HEK293 (cell line): ENCODE measurements at regions not wholly inside any gene's neighbourhood (a gene's known extent, or its start where the extent isn't known, plus 50 kb on each side); places are given as distances from the start of the nearest gene placed in this dataset.

Experiments used
- CTCF ChIA-PET: fragments of 350-600 bp; formaldehyde crosslinking; extraction: SDS; loops from one replicate; lab custom pipeline; 2021; ENCODE audit warnings: antibody characterized with exemption; lab: Yijun Ruan, JAX
- POLR2A ChIA-PET: fragments of 300-600 bp; formaldehyde crosslinking; extraction: SDS; loops from one replicate; lab custom pipeline; 2020; ENCODE audit warnings: antibody characterized with exemption, inconsistent platforms; lab: Yijun Ruan, JAX
- H3K27ac ChIP-seq: fragments of 200-500 bp; sonication (Bioruptor generic); 2 replicates; pipeline ENCODE4 v1.5.1; 2014; ENCODE audit warnings: low read depth, low read length, control low read depth, inconsistent platforms; ENCODE audit errors: extremely low read depth
- H3K36me3 ChIP-seq, 2 experiments: fragments of 200-500 bp in 1 of 2; sonication (Bioruptor generic) in 1 of 2; 1 replicate in 1 of 2; 2 replicates in 1 of 2; pipeline ENCODE4 v1.5.1; 2014 to 2017; ENCODE audit warnings: inconsistent platforms in 2 of 2, low read length in 2 of 2; ENCODE audit not compliant: control insufficient read depth in 2 of 2, insufficient read depth in 1 of 2
- H3K4me1 ChIP-seq: fragments of 200-500 bp; sonication (Bioruptor generic); 2 replicates; pipeline ENCODE4 v1.5.1; 2014; ENCODE audit warnings: mild to moderate bottlenecking, low read length, inconsistent platforms; ENCODE audit not compliant: control insufficient read depth, insufficient read depth
- H3K4me3 ChIP-seq: 2 replicates; pipeline ENCODE4 v1.5.1; 2011; ENCODE audit warnings: low read depth, mild to moderate bottlenecking, control low read depth, low read length, moderate library complexity
- H3K9me3 ChIP-seq: fragments of 200-500 bp; sonication (Bioruptor generic); 2 replicates; pipeline ENCODE4 v1.5.1; 2014; ENCODE audit warnings: low read depth, low read length, inconsistent platforms; ENCODE audit not compliant: control insufficient read depth, insufficient read depth
- FEZF1 ChIP-seq: fragments of 450-650 bp; formaldehyde crosslinking; IDR thresholded peaks from 2 replicates; pipeline ENCODE4 v1.5.1; 2016; ENCODE audit warnings: missing biosample characterization, missing genetic modification characterization
- GLI2 ChIP-seq: fragments of 450-650 bp; formaldehyde crosslinking; IDR thresholded peaks from 2 replicates; pipeline ENCODE4; 2017; ENCODE audit warnings: missing biosample characterization, missing genetic modification characterization, low read depth, borderline replicate concordance
- KLF16 ChIP-seq: fragments of 450-650 bp; formaldehyde crosslinking; IDR thresholded peaks from 2 replicates; pipeline ENCODE4 v1.5.1; 2017; ENCODE audit warnings: missing biosample characterization, missing genetic modification characterization
- KLF8 ChIP-seq: fragments of 450-650 bp; formaldehyde crosslinking; IDR thresholded peaks from 2 replicates; pipeline ENCODE4 v1.5.1; 2016; ENCODE audit warnings: missing biosample characterization, missing genetic modification characterization
- MEIS1 ChIP-seq: sonication (generic); formaldehyde crosslinking; IDR thresholded peaks from 2 replicates; pipeline ENCODE4 v1.8.1; 2022; ENCODE audit warnings: missing genetic modification reagents, mild to moderate bottlenecking, borderline replicate concordance
- ZBTB1 ChIP-seq: fragments of 450-650 bp; formaldehyde crosslinking; IDR thresholded peaks from 2 replicates; pipeline ENCODE4 v1.5.1; 2016; ENCODE audit warnings: missing biosample characterization, missing genetic modification characterization
- ZBTB49 ChIP-seq: fragments of 450-650 bp; formaldehyde crosslinking; IDR thresholded peaks from 2 replicates; pipeline ENCODE4 v1.5.1; 2016; ENCODE audit warnings: missing biosample characterization, missing genetic modification characterization, low read depth
- ZBTB6 ChIP-seq: fragments of 450-650 bp; formaldehyde crosslinking; IDR thresholded peaks from 2 replicates; pipeline ENCODE4 v1.5.1; 2017; ENCODE audit warnings: missing biosample characterization, missing genetic modification characterization
- ZFHX2 ChIP-seq: fragments of 450-650 bp; formaldehyde crosslinking; conservative IDR thresholded peaks from 2 replicates; pipeline ENCODE4 v1.5.1; 2016; ENCODE audit warnings: missing biosample characterization, missing genetic modification characterization
- ZFP3 ChIP-seq: fragments of 450-650 bp; formaldehyde crosslinking; IDR thresholded peaks from 2 replicates; pipeline ENCODE4 v1.5.1; 2016; ENCODE audit warnings: low read depth, missing biosample characterization, missing genetic modification characterization
- ZFP69B ChIP-seq: fragments of 450-650 bp; formaldehyde crosslinking; IDR thresholded peaks from 2 replicates; pipeline ENCODE4 v1.5.1; 2016; ENCODE audit warnings: missing biosample characterization, missing genetic modification characterization
- ZNF133 ChIP-seq: fragments of 450-650 bp; formaldehyde crosslinking; IDR thresholded peaks from 2 replicates; pipeline ENCODE4 v1.5.1; 2016; ENCODE audit warnings: missing biosample characterization, missing genetic modification characterization
- ZNF138 ChIP-seq: fragments of 450-650 bp; formaldehyde crosslinking; IDR thresholded peaks from 2 replicates; pipeline ENCODE4 v1.5.1; 2016; ENCODE audit warnings: missing biosample characterization, missing genetic modification characterization, borderline replicate concordance
- ZNF140 ChIP-seq: fragments of 450-650 bp; formaldehyde crosslinking; IDR thresholded peaks from 2 replicates; pipeline ENCODE4 v1.5.1; 2016; ENCODE audit warnings: missing biosample characterization, missing genetic modification characterization
- ZNF18 ChIP-seq: fragments of 450-650 bp; formaldehyde crosslinking; IDR thresholded peaks from 2 replicates; pipeline ENCODE4 v1.5.1; 2016; ENCODE audit warnings: missing biosample characterization, missing genetic modification characterization
- ZNF19 ChIP-seq: fragments of 450-650 bp; formaldehyde crosslinking; IDR thresholded peaks from 2 replicates; pipeline ENCODE4; 2016; ENCODE audit warnings: missing biosample characterization, missing genetic modification characterization, low read depth
- ZNF223 ChIP-seq: fragments of 450-650 bp; formaldehyde crosslinking; IDR thresholded peaks from 2 replicates; pipeline ENCODE4 v1.5.1; 2016; ENCODE audit warnings: missing biosample characterization, missing genetic modification characterization
- ZNF280D ChIP-seq: fragments of 450-650 bp; formaldehyde crosslinking; IDR thresholded peaks from 2 replicates; pipeline ENCODE4 v1.5.1; 2016; ENCODE audit warnings: missing biosample characterization, missing genetic modification characterization
- ZNF416 ChIP-seq: fragments of 450-650 bp; formaldehyde crosslinking; IDR thresholded peaks from 2 replicates; pipeline ENCODE4 v1.5.1; 2016; ENCODE audit warnings: missing biosample characterization, missing genetic modification characterization
- ZNF529 ChIP-seq: fragments of 450-650 bp; formaldehyde crosslinking; IDR thresholded peaks from 2 replicates; pipeline ENCODE4 v1.5.1; 2017; ENCODE audit warnings: missing genetic modification characterization, missing biosample characterization; ENCODE audit not compliant: insufficient replicate concordance
- ZNF555 ChIP-seq: fragments of 450-650 bp; formaldehyde crosslinking; conservative IDR thresholded peaks from 2 replicates; pipeline ENCODE4 v1.5.1; 2017; ENCODE audit warnings: missing biosample characterization, mild to moderate bottlenecking, missing genetic modification characterization, inconsistent platforms
- ZNF600 ChIP-seq: fragments of 450-650 bp; formaldehyde crosslinking; IDR thresholded peaks from 2 replicates; pipeline ENCODE4 v1.5.1; 2016; ENCODE audit warnings: missing biosample characterization, missing genetic modification characterization
- ZNF692 ChIP-seq: fragments of 450-650 bp; formaldehyde crosslinking; IDR thresholded peaks from 2 replicates; pipeline ENCODE4 v1.5.1; 2016; ENCODE audit warnings: missing biosample characterization, missing genetic modification characterization
- ZNF704 ChIP-seq: fragments of 450-650 bp; formaldehyde crosslinking; IDR thresholded peaks from 2 replicates; pipeline ENCODE4 v1.5.1; 2016; ENCODE audit warnings: missing biosample characterization, missing genetic modification characterization
- ZNF707 ChIP-seq: fragments of 450-650 bp; formaldehyde crosslinking; IDR thresholded peaks from 2 replicates; pipeline ENCODE4 v1.5.1; 2016; ENCODE audit warnings: missing biosample characterization, missing genetic modification characterization

- TF ChIP-seq GLI2 (tag by site-specific recombination), result no peak
- TF ChIP-seq ZFP3 (tag by site-specific recombination), result no peak
- no peak for TF ChIP-seq KLF16 (tag by site-specific recombination)
- no peak for TF ChIP-seq ZNF600 (tag by site-specific recombination)
- TF ChIP-seq ZNF18, result no peak
- no peak for TF ChIP-seq FEZF1 (tag by site-specific recombination)
- no peak for TF ChIP-seq ZNF133 (tag by site-specific recombination)
- no peak for TF ChIP-seq ZNF223 (tag by site-specific recombination)
- no peak for TF ChIP-seq MEIS1
- no peak for TF ChIP-seq ZBTB49 (tag by site-specific recombination)
- no peak for TF ChIP-seq ZNF138 (tag by site-specific recombination)
Observed at GRCh38 chr3:130576375-130577266, 59.6 kb downstream of the COL6A6 start (continued).

GRCh38 chr3:130582457-130583153 lies 65.6 kb downstream of the COL6A6 start:
- Histone ChIP-seq H3K9me3 (no peaks in the 10 kb centered on the region), H3K4me1 (no peaks in the 10 kb centered on the region), H3K27ac (no peak overlapping the region), H3K4me3 (no peak overlapping the region), H3K36me3 (no peaks in the 10 kb centered on the region)
- ChIA-PET CTCF (interaction anchor here (0.7 kb wide), 1 partner anchor 12 kb away, joined by 3 read pairs; no protein-coding TSS in a partner anchor), POLR2A (no interaction called here)
- TF ChIP-seq ZNF140 (no peak), ZNF19 (no peak), ZNF529 (no peak), KLF8 (tag by site-specific recombination) (no peak), ZBTB6 (tag by site-specific recombination) (no peak), ZNF704 (tag by site-specific recombination) (no peak), ZNF416 (no peak), ZNF138 (tag by site-specific recombination) (no peak), ZNF707 (tag by site-specific recombination) (no peak), ZFHX2 (tag by site-specific recombination) (no peak), ZNF692 (no peak), ZBTB1 (no peak), ZNF555 (tag by site-specific recombination) (no peak), ZNF280D (tag by site-specific recombination) (no peak), ZFP69B (tag by site-specific recombination) (no peak)
